OCI-LY7 (cell line): ENCODE measurements at regions not wholly inside any gene's neighbourhood (a gene's known extent, or its start where the extent isn't known, plus 50 kb on each side); places are given as distances from the start of the nearest gene placed in this dataset.

Source experiments
- BruUV-seq: library from RNA; stranded (reverse); fragments of 400-500 nt; replicated peaks from 2 replicates; lab custom pipeline; 2021; lab: Mats Ljungman, UMichigan
- CTCF ChIA-PET: fragments of 300-600 bp; sonication (Branson Sonifier 250); formaldehyde crosslinking; loops from one replicate; lab custom pipeline; 2022; ENCODE audit warnings: antibody characterized with exemption; ENCODE audit not compliant: unreplicated experiment; lab: Charles Lee
- POLR2A ChIA-PET: fragments of 300-600 bp; sonication (Branson Sonifier 250); formaldehyde crosslinking; loops from one replicate; lab custom pipeline; 2022; ENCODE audit warnings: antibody characterized with exemption; lab: Charles Lee
- DNase-seq: peaks from one replicate; pipeline ENCODE4 v3.0.0-alpha.2; 2015; ENCODE audit warnings: low spot score
- H2AFZ ChIP-seq: fragments of 200-600 bp; sonication (generic), shearing (Covaris generic); 2 replicates; pipeline ENCODE4 v1.6.1; 2014; ENCODE audit warnings: mild to moderate bottlenecking, antibody characterized with exemption, low read length, moderate library complexity
- H3K27ac ChIP-seq: fragments of 200-600 bp; sonication (generic); 2 replicates; pipeline ENCODE4 v1.5.1; 2014; ENCODE audit warnings: mixed run types, low read depth, mild to moderate bottlenecking, moderate library complexity, low read length, inconsistent platforms; ENCODE audit not compliant: poor library complexity, severe bottlenecking
- H3K36me3 ChIP-seq: fragments of 200-600 bp; sonication (generic); 2 replicates; pipeline ENCODE4 v1.6.1; 2014; ENCODE audit warnings: mild to moderate bottlenecking, antibody characterized with exemption, low read length, moderate library complexity, mixed read lengths; ENCODE audit not compliant: insufficient read depth
- H3K4me1 ChIP-seq: fragments of 200-600 bp; sonication (generic); 2 replicates; pipeline ENCODE4 v1.5.1; 2014; ENCODE audit warnings: mild to moderate bottlenecking, low read length; ENCODE audit not compliant: insufficient read depth, poor library complexity, severe bottlenecking
- H3K4me2 ChIP-seq: fragments of 200-600 bp; sonication (generic); 2 replicates; pipeline ENCODE4 v1.6.1; 2014; ENCODE audit warnings: mild to moderate bottlenecking, low read length
- H3K4me3 ChIP-seq: fragments of 200-600 bp; sonication (generic); 2 replicates; pipeline ENCODE4 v1.5.1; 2014; ENCODE audit warnings: mild to moderate bottlenecking, low read depth, low read length; ENCODE audit not compliant: poor library complexity, severe bottlenecking
- H3K79me2 ChIP-seq: fragments of 200-600 bp; sonication (generic); 2 replicates; pipeline ENCODE4 v1.6.1; 2016; ENCODE audit warnings: low read depth, mild to moderate bottlenecking, low read length, moderate library complexity, mixed read lengths; ENCODE audit not compliant: insufficient read depth
- H3K9me2 ChIP-seq: fragments of 200-600 bp; sonication (generic); 2 replicates; pipeline ENCODE4 v1.6.1; 2016; ENCODE audit warnings: mild to moderate bottlenecking, low read length, mixed read lengths; ENCODE audit not compliant: insufficient read depth
- H3K9me3 ChIP-seq: fragments of 200-600 bp; sonication (generic); 2 replicates; pipeline ENCODE4 v1.6.1; 2014; ENCODE audit warnings: mild to moderate bottlenecking, mixed run types, low read length, mixed read lengths
- H4K20me1 ChIP-seq: fragments of 200-600 bp; sonication (generic); 2 replicates; pipeline ENCODE4 v1.6.1; 2014; ENCODE audit warnings: mild to moderate bottlenecking, antibody characterized with exemption, low read length, moderate library complexity, mixed read lengths; ENCODE audit not compliant: insufficient read depth
- EZH2phosphoT487 ChIP-seq: fragments of 200-600 bp; sonication (generic); IDR thresholded peaks from 2 replicates; pipeline ENCODE4 v1.6.1; 2018; ENCODE audit warnings: low read depth, borderline replicate concordance, mild to moderate bottlenecking, mixed run types, antibody characterized with exemption, low read length, moderate library complexity, mixed read lengths
- intact Hi-C: fragments of 100-400 bp; cut with micrococcal nuclease; formaldehyde crosslinking; loops from one replicate; pipeline ENCODE4 v1.10.0; 2022; ENCODE audit not compliant: unreplicated experiment
- TF ChIP-seq, protein P1 (sequence below): fragments of 200-600 bp; sonication (generic); conservative IDR thresholded peaks from 2 replicates; pipeline ENCODE4 v1.5.1; 2014; ENCODE audit warnings: mild to moderate bottlenecking, antibody characterized with exemption, low read length, moderate library complexity, mixed read lengths

DNA sequence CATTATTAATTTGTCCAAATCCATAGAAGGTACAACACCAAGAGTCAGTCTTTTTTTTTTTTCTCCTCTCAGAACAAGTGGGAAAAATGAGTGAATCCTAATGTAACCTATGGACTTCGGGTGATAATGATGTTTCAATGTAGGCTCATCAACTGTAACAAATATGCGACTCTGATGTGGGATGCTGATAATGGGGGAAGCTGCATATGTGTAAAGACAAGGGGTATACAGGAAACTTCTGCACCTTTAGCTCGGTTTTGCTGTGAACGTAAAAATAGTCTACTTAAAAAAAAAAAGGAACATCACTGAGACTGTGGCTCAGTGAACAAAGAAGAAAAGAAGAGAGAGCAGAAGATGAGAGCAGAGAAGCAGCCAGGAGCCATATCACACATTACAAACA is 78.3 kb upstream of the ARHGAP32 start:
- H3K36me3 ChIP-seq = no peaks in the 10 kb centered on the region
- TF ChIP-seq, protein P1, sequence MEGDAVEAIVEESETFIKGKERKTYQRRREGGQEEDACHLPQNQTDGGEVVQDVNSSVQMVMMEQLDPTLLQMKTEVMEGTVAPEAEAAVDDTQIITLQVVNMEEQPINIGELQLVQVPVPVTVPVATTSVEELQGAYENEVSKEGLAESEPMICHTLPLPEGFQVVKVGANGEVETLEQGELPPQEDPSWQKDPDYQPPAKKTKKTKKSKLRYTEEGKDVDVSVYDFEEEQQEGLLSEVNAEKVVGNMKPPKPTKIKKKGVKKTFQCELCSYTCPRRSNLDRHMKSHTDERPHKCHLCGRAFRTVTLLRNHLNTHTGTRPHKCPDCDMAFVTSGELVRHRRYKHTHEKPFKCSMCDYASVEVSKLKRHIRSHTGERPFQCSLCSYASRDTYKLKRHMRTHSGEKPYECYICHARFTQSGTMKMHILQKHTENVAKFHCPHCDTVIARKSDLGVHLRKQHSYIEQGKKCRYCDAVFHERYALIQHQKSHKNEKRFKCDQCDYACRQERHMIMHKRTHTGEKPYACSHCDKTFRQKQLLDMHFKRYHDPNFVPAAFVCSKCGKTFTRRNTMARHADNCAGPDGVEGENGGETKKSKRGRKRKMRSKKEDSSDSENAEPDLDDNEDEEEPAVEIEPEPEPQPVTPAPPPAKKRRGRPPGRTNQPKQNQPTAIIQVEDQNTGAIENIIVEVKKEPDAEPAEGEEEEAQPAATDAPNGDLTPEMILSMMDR = no peak
- no peak for TF ChIP-seq EZH2phosphoT487
- H3K79me2 ChIP-seq = no peaks in the 10 kb centered on the region
- ChIA-PET CTCF (no interaction called here), POLR2A (no interaction called here)
- no peak overlapping the region for H3K4me2 ChIP-seq
- H3K9me2 ChIP-seq = no peaks in the 10 kb centered on the region
- H3K27ac ChIP-seq = no peak overlapping the region
- no TSS peak for BruUV-seq
- no peak overlapping the region for H3K4me3 ChIP-seq
- H2AFZ ChIP-seq = no peak overlapping the region
- intact Hi-C loops = no loop called here
- no peaks in the 10 kb centered on the region for H3K4me1 ChIP-seq
- no peaks in the 10 kb centered on the region for H3K9me3 ChIP-seq
- no peak for DNase-seq
- no peaks in the 10 kb centered on the region for H4K20me1 ChIP-seq

DNA sequence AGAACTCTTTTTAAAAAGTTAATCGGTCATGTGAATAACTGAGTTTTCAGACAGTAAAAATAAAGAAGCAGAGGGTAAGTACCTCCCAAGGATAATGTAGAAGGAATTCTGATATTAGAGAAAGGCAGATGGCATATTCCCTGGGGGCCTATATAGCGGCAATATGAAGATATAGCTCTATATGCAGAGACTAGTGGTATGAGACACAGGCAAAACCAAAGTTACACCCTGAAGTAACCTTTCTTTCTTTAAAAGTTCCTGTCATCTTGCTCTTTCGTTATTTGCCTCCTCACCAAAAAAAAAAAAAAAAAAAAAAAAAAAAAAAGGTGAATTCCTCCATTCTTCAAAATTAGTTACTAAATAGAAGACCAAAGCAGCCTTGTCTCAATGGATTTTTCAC is 76.2 kb upstream of the ARHGAP32 start:
- H3K4me2 ChIP-seq = no peak overlapping the region
- intact Hi-C loops = no loop called here
- H3K27ac ChIP-seq = no peak overlapping the region
- no peak overlapping the region for H3K4me3 ChIP-seq
- ChIA-PET CTCF (no interaction called here), POLR2A (no interaction called here)
- DNase-seq = no peak
- no peaks in the 10 kb centered on the region for H3K9me3 ChIP-seq
- H3K36me3 ChIP-seq = no peaks in the 10 kb centered on the region
- no peaks in the 10 kb centered on the region for H4K20me1 ChIP-seq
- no peaks in the 10 kb centered on the region for H3K79me2 ChIP-seq
- no peak overlapping the region for H2AFZ ChIP-seq
- TF ChIP-seq, protein P1 = no peak
- no peak for TF ChIP-seq EZH2phosphoT487
- no peaks in the 10 kb centered on the region for H3K9me2 ChIP-seq
- no peaks in the 10 kb centered on the region for H3K4me1 ChIP-seq
- BruUV-seq = no TSS peak

DNA sequence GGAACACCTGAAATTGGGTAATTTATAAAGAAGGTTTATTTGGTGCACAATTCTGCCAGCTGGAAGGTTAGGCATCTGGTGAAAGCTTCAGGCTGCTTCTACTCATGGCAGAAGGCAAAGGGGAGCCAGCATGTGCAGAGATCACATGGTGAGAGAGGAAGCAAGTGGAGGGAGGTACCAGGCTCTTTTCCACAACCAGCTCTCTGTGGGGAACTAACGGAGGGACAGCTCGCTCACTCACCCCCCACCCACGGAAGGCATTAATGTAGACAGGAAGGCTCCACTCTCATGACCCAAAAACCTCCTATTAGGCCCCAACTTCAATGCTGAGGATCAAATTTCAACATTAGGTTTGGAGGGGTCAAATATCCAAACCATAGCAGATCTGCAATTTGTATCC is 75.6 kb upstream of the ARHGAP32 start:
- H3K79me2 ChIP-seq = no peaks in the 10 kb centered on the region
- H3K9me2 ChIP-seq = no peaks in the 10 kb centered on the region
- H3K9me3 ChIP-seq = no peaks in the 10 kb centered on the region
- H3K27ac ChIP-seq = no peak overlapping the region
- H3K4me3 ChIP-seq = no peak overlapping the region
- no TSS peak for BruUV-seq
- ChIA-PET POLR2A (interaction anchor here (0.5 kb wide), 1 partner anchor 140 kb away, joined by 9 read pairs; no protein-coding TSS in a partner anchor), CTCF (no interaction called here)
- intact Hi-C loops = no loop called here
- no peak for DNase-seq
- no peaks in the 10 kb centered on the region for H3K4me1 ChIP-seq
- no peak overlapping the region for H3K4me2 ChIP-seq
- H3K36me3 ChIP-seq = no peaks in the 10 kb centered on the region
- H2AFZ ChIP-seq = no peak overlapping the region
- no peaks in the 10 kb centered on the region for H4K20me1 ChIP-seq
- no peak for TF ChIP-seq EZH2phosphoT487
- TF ChIP-seq, protein P1 = no peak
